Breast epithelium (tissue), 3 donors: ENCODE measurements at regions not wholly inside any gene's neighbourhood (a gene's known extent, or its start where the extent isn't known, plus 50 kb on each side); places are given as distances from the start of the nearest gene placed in this dataset.

ENCODE experiments used
- POLR2A ChIP-seq: fragments of 450-650 bp; IDR thresholded peaks from one replicate; pipeline ENCODE4 v1.6.1; 2016; ENCODE audit warnings: antibody characterized with exemption, mild to moderate bottlenecking, moderate library complexity
- POLR2AphosphoS5 ChIP-seq, 3 donors: sonication (generic); formaldehyde crosslinking; IDR thresholded peaks; one replicate each; pipeline ENCODE4 v1.6.1; 2017; ENCODE audit warnings: antibody characterized with exemption in 3 of 3
- TF ChIP-seq, protein P1 (sequence below), 3 donors: fragments of 450-650 bp; IDR thresholded peaks; one replicate each; pipeline ENCODE4 v1.5.1; 2016 to 2017; ENCODE audit warnings: antibody characterized with exemption in 3 of 3, mild to moderate bottlenecking in 3 of 3, moderate library complexity in 3 of 3

DNA sequence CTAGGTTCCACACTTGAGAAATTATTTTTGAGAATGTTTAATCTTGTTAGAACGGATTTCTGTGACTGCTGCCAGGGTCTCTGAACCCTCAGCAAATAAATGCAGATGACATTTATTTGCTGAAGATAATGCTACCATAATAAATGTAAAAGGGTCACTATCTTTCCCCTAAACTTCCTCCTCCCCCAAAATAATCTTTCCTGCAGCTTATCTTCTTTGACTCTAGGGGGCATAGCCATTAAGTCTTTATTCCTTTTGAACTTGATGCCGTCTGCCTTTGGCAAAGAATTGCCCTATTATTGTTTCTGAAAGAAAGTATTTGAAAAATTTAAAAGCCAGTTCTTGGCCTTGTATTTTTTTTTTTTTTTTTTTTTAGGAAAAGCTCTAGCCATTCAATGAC, 63.6 kb upstream of the ACSL3 start:
- TF ChIP-seq, protein P1, sequence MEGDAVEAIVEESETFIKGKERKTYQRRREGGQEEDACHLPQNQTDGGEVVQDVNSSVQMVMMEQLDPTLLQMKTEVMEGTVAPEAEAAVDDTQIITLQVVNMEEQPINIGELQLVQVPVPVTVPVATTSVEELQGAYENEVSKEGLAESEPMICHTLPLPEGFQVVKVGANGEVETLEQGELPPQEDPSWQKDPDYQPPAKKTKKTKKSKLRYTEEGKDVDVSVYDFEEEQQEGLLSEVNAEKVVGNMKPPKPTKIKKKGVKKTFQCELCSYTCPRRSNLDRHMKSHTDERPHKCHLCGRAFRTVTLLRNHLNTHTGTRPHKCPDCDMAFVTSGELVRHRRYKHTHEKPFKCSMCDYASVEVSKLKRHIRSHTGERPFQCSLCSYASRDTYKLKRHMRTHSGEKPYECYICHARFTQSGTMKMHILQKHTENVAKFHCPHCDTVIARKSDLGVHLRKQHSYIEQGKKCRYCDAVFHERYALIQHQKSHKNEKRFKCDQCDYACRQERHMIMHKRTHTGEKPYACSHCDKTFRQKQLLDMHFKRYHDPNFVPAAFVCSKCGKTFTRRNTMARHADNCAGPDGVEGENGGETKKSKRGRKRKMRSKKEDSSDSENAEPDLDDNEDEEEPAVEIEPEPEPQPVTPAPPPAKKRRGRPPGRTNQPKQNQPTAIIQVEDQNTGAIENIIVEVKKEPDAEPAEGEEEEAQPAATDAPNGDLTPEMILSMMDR (IDR thresholded peaks at IDR 0.05), result peak in 1 of 3 donors; percentile 32
- no peak for TF ChIP-seq POLR2A
- TF ChIP-seq POLR2AphosphoS5 (IDR thresholded peaks at IDR 0.05), result no peak
